ENCODE measurements at regions not wholly inside any gene's neighbourhood (a gene's known extent, or its start where the extent isn't known, plus 50 kb on each side); places are given as distances from the start of the nearest gene placed in this dataset.

- no peak for TF ChIP-seq CTCF (IDR thresholded peaks at IDR 0.05; ENCODE audit: borderline replicate concordance, control extremely low read depth, extremely low read depth, insufficient read depth, missing control alignments)
- in situ Hi-C loops (cut with MboI; ENCODE audit: low sequenced_read_pairs, unreplicated experiment), result no loop called here
- DNase-seq (ENCODE audit: low spot score), result no peak
Observed at GRCh38 chr2:155867564-155867963, 465.0 kb downstream of the NR4A2 start.

- in situ Hi-C loops (cut with MboI; ENCODE audit: low sequenced_read_pairs, unreplicated experiment), result no loop called here
Observed at GRCh38 chr2:155866477-155866876, 466.0 kb downstream of the NR4A2 start.

GRCh38 chr2:155852156-155852555, 480.4 kb downstream of the NR4A2 start:
- no peak for TF ChIP-seq CTCF (IDR thresholded peaks at IDR 0.05; ENCODE audit: borderline replicate concordance, control extremely low read depth, extremely low read depth, insufficient read depth, missing control alignments)
- in situ Hi-C loops (cut with MboI; ENCODE audit: low sequenced_read_pairs, unreplicated experiment), result no loop called here
- no peak for DNase-seq (ENCODE audit: low spot score)

More at GRCh38 chr2:155866477-155866876, 466.0 kb downstream of the NR4A2 start:
- no peak for DNase-seq (ENCODE audit: low spot score)
- no peak for TF ChIP-seq CTCF (IDR thresholded peaks at IDR 0.05; ENCODE audit: borderline replicate concordance, control extremely low read depth, extremely low read depth, insufficient read depth, missing control alignments)

- DNase-seq (ENCODE audit: low spot score), result no peak
- in situ Hi-C loops (cut with MboI; ENCODE audit: low sequenced_read_pairs, unreplicated experiment), result no loop called here
- no peak for TF ChIP-seq CTCF (IDR thresholded peaks at IDR 0.05; ENCODE audit: borderline replicate concordance, control extremely low read depth, extremely low read depth, insufficient read depth, missing control alignments)
Observed at GRCh38 chr2:155846259-155846658, 486.3 kb downstream of the NR4A2 start.

GRCh38 chr2:155844461-155844860, 488.1 kb downstream of the NR4A2 start:
- no peak for DNase-seq (ENCODE audit: low spot score)
- in situ Hi-C loops (cut with MboI; ENCODE audit: low sequenced_read_pairs, unreplicated experiment), result no loop called here
- no peak for TF ChIP-seq CTCF (IDR thresholded peaks at IDR 0.05; ENCODE audit: borderline replicate concordance, control extremely low read depth, extremely low read depth, insufficient read depth, missing control alignments)

- no peak for DNase-seq (ENCODE audit: low spot score)
- in situ Hi-C loops (cut with MboI; ENCODE audit: low sequenced_read_pairs, unreplicated experiment), result no loop called here
- TF ChIP-seq CTCF (IDR thresholded peaks at IDR 0.05; ENCODE audit: borderline replicate concordance, control extremely low read depth, extremely low read depth, insufficient read depth, missing control alignments), result no peak
Observed at GRCh38 chr2:155842103-155842502, 490.4 kb downstream of the NR4A2 start.

GRCh38 chr2:155841442-155841841, 491.1 kb downstream of the NR4A2 start:
- no peak for TF ChIP-seq CTCF (IDR thresholded peaks at IDR 0.05; ENCODE audit: borderline replicate concordance, control extremely low read depth, extremely low read depth, insufficient read depth, missing control alignments)
- in situ Hi-C loops (cut with MboI; ENCODE audit: low sequenced_read_pairs, unreplicated experiment), result no loop called here
- no peak for DNase-seq (ENCODE audit: low spot score)

Measured in GM13976 (cell line).